ENCODE measurements at regions not wholly inside any gene's neighbourhood (a gene's known extent, or its start where the extent isn't known, plus 50 kb on each side); places are given as distances from the start of the nearest gene placed in this dataset.

DNA sequence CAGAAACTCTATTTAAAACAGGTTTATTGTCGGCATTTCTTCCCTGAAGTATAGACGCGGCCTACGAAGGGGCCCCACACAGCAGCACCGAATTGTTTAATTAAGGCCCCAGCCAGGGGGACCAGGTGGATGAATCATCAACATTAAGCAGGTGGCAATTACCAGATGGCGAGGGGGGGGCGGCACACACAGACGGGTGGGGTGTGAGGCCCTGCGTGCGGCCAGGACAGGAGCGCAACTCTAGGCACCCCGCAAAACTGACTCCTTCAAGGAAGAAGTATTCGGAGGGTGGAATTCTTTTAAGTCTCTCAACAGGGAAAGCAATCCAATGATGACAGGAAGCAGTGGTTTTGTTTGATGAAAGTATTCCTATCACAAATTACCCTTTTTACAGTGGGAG, 830.4 kb downstream of the GALR1 start:
- DNase-seq (ENCODE audit: low spot score) = no peak
- no peak for TF ChIP-seq CTCF (IDR thresholded peaks at IDR 0.05)
- no peak for ATAC-seq (ENCODE audit: low FRiP score)

DNA sequence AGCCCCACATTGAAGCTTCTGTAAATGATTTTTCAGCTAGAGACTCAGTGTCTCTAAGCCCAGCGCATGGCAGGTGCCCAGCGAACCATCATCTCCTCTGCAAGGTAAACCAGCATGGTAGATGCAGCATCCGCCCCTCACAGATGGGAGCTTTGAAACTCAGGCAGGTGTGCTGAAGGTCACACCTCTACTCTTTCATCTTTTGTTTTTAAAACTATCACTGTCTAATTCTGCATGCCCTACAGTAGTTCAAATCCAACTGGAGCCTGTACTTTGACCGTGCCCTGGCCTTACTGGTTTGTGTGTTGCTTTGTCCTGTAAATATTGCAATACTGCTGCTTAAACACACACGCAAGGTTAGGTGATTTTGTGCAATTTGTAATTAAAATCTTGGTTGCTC, 831.1 kb downstream of the GALR1 start:
- DNase-seq (ENCODE audit: low spot score) (no peak), ATAC-seq (ENCODE audit: low FRiP score) (no peak)
- TF ChIP-seq CTCF (IDR thresholded peaks at IDR 0.05) = no peak

- ATAC-seq (ENCODE audit: low FRiP score) (no peak), DNase-seq (ENCODE audit: low spot score) (no peak)
- TF ChIP-seq CTCF (IDR thresholded peaks at IDR 0.05) = no peak
Observed at GRCh38 chr18:78082816-78083215, 833.2 kb downstream of the GALR1 start.

- no peak for ATAC-seq (ENCODE audit: low FRiP score)
- no peak for DNase-seq (ENCODE audit: low spot score)
- no peak for TF ChIP-seq CTCF (IDR thresholded peaks at IDR 0.05)
Observed at GRCh38 chr18:78085241-78086185, 835.9 kb downstream of the GALR1 start.

GRCh38 chr18:78086931-78087330, 837.3 kb downstream of the GALR1 start:
- TF ChIP-seq CTCF (IDR thresholded peaks at IDR 0.05) = no peak
- ATAC-seq (ENCODE audit: low FRiP score) (no peak), DNase-seq (ENCODE audit: low spot score) (no peak)

DNA sequence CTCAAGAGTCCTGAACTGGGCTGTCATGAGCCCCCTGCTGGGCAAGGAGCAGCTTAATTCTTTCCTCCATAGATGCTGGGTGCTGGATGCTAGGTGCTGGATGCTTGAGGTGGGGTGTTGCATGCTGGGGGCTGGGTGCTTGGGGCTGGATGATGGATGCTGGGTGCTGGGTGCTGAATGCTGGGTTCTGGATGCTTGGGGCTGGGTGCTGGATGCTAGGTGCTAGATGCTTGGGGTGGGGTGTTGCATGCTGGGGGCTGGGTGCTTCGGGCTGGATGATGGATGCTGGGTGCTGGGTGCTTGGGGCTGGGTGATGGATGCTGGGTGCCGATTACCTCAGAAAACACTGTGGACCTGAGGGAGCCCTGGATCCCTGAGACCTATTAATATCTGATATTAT, 837.7 kb downstream of the GALR1 start:
- no peak for ATAC-seq (ENCODE audit: low FRiP score)
- TF ChIP-seq CTCF (IDR thresholded peaks at IDR 0.05) = no peak
- no peak for DNase-seq (ENCODE audit: low spot score)

GRCh38 chr18:78090584-78090983, 840.9 kb downstream of the GALR1 start:
- DNase-seq (ENCODE audit: low spot score) = no peak
- ATAC-seq (ENCODE audit: low FRiP score) = no peak
- no peak for TF ChIP-seq CTCF (IDR thresholded peaks at IDR 0.05)

All from omental fat pad (tissue), 3 donors.